Endothelial cell (in vitro differentiated cells): ENCODE measurements at regions not wholly inside any gene's neighbourhood (a gene's known extent, or its start where the extent isn't known, plus 50 kb on each side); places are given as distances from the start of the nearest gene placed in this dataset.

Experiments used
- DNase-seq: peaks from one replicate; pipeline ENCODE4 v3.0.0; 2021; ENCODE audit warnings: low spot score
- H3K27ac Mint-ChIP-seq: one replicate; pipeline ENCODE4 v1.8.0; 2021; ENCODE audit warnings: mixed read lengths, inconsistent platforms; ENCODE audit not compliant: unreplicated experiment
- H3K27me3 Mint-ChIP-seq: one replicate; pipeline ENCODE4 v1.8.0; 2021; ENCODE audit warnings: mild to moderate bottlenecking, moderate library complexity, mixed read lengths, inconsistent platforms; ENCODE audit not compliant: unreplicated experiment
- H3K36me3 Mint-ChIP-seq: one replicate; pipeline ENCODE4 v1.8.0; 2021; ENCODE audit warnings: mild to moderate bottlenecking, low read depth, mixed read lengths, inconsistent platforms; ENCODE audit not compliant: unreplicated experiment
- H3K4me1 Mint-ChIP-seq: one replicate; pipeline ENCODE4 v1.8.0; 2021; ENCODE audit warnings: mild to moderate bottlenecking, mixed read lengths, inconsistent platforms; ENCODE audit not compliant: unreplicated experiment
- H3K4me3 Mint-ChIP-seq: one replicate; pipeline ENCODE4 v1.8.0; 2021; ENCODE audit warnings: mild to moderate bottlenecking, mixed read lengths, inconsistent platforms; ENCODE audit not compliant: unreplicated experiment
- H3K9me3 Mint-ChIP-seq: one replicate; pipeline ENCODE4 v1.8.0; 2021; ENCODE audit warnings: mixed read lengths, inconsistent platforms; ENCODE audit not compliant: unreplicated experiment
- TF ChIP-seq, protein P1 (sequence below): fragments of 200-600 bp; sonication (generic); IDR thresholded peaks from one replicate; pipeline ENCODE4 v1.5.0; 2021; ENCODE audit warnings: antibody characterized with exemption; ENCODE audit not compliant: unreplicated experiment

DNA sequence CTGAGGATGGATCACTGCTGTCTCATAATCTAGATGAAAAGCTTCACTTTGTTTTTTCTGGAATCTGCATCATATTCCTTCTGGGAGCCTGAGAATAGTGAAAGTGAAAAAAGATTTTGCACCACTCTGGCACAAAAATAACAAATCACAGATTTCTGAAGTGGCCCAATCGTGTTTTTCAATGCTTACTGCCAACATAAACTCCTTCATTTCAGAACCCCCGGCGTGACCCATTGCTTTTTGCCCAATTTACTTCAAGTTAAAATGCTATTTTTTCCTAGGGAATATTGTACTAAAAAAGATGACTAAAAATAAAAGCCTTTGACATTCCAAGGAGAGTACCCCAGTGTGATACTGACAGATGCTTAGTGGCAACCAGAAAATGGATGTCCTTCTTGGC, 53.7 kb upstream of the ANK3 start:
- Mint-ChIP-seq H3K9me3 (no peaks in the 10 kb centered on the region), H3K4me1 (peaks cover 21% of the 10 kb centered on the region), H3K4me3 (no peak overlapping the region), H3K27ac (no peak overlapping the region), H3K27me3 (no peaks in the 10 kb centered on the region), H3K36me3 (no peaks in the 10 kb centered on the region)
- TF ChIP-seq, protein P1, sequence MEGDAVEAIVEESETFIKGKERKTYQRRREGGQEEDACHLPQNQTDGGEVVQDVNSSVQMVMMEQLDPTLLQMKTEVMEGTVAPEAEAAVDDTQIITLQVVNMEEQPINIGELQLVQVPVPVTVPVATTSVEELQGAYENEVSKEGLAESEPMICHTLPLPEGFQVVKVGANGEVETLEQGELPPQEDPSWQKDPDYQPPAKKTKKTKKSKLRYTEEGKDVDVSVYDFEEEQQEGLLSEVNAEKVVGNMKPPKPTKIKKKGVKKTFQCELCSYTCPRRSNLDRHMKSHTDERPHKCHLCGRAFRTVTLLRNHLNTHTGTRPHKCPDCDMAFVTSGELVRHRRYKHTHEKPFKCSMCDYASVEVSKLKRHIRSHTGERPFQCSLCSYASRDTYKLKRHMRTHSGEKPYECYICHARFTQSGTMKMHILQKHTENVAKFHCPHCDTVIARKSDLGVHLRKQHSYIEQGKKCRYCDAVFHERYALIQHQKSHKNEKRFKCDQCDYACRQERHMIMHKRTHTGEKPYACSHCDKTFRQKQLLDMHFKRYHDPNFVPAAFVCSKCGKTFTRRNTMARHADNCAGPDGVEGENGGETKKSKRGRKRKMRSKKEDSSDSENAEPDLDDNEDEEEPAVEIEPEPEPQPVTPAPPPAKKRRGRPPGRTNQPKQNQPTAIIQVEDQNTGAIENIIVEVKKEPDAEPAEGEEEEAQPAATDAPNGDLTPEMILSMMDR = no peak
- DNase-seq = no peak

DNA sequence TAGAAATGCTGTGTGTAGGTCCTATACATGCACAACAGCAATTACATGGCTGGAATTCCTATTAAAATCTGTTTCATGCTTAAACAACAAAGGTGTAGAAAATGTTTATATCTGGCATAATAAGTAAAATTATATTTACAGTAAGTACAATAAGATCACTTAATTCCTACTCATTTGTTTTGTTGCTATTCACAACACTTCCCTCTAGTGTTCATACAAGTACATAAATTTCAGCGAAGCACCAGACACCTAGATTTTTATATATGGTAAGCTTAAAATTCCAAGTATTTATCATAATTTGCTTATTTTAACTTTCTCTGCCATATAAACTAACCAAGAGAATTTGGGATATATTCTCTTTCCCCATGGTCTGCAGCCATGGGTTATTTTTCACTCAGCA, 51.8 kb upstream of the ANK3 start:
- H3K9me3 Mint-ChIP-seq = no peaks in the 10 kb centered on the region
- H3K27me3 Mint-ChIP-seq = no peaks in the 10 kb centered on the region
- no peaks in the 10 kb centered on the region for H3K36me3 Mint-ChIP-seq
- TF ChIP-seq, protein P1 = peak; percentile 49
- DNase-seq = no peak
- H3K4me3 Mint-ChIP-seq = no peak overlapping the region
- no peak overlapping the region for H3K27ac Mint-ChIP-seq
- peaks cover 11% of the 10 kb centered on the region for H3K4me1 Mint-ChIP-seq

DNA sequence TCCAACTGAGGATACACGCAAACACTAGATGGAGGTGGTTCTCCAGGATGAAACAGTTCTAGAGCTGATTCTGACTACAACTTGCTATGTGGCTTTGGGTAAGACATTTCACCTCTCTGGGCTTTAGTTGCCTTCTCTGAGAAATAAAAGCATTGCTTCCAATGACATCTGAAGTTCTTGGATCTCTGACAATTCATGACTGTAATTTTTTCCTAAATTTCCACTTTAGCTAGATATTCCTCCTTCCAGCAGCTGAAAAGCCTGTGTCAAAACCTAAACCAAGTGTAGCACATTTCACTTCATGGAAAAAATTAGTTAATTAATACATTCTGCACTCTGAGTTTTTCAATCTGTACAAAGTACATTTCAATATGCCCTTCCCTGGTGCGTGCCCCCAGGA, 50.0 kb upstream of the ANK3 start:
- no peaks in the 10 kb centered on the region for H3K27me3 Mint-ChIP-seq
- no peaks in the 10 kb centered on the region for H3K36me3 Mint-ChIP-seq
- DNase-seq = no peak
- H3K4me1 Mint-ChIP-seq = no peaks in the 10 kb centered on the region
- H3K9me3 Mint-ChIP-seq = no peaks in the 10 kb centered on the region
- H3K4me3 Mint-ChIP-seq = no peak overlapping the region
- H3K27ac Mint-ChIP-seq = no peak overlapping the region
- TF ChIP-seq, protein P1 = no peak
